ENCODE measurements at regions not wholly inside any gene's neighbourhood (a gene's known extent, or its start where the extent isn't known, plus 50 kb on each side); places are given as distances from the start of the nearest gene placed in this dataset.

DNA sequence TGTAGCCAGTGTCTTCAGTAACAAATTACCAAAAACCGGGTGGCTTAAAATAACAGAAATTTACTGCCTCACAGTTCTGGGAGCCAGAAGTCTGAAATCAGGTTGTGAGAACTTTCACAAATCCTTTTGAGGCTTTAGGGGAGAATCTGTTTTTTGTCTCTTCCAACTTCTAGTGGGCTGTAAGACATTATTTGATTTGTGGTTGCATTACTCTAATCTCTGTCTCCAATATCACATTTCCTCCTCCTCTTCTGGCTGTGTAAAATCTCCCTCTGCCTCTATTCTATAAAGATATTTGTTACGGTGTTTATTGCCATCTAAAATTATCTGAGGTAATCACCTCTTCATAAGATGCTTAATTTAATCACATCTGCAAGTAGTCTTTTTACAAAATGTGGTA is 1039.6 kb upstream of the LRRN3 start (continued):
- TF ChIP-seq SMAD5 (IDR thresholded peaks at IDR 0.05; ENCODE audit: low read depth) (no peak), HDAC2 (IDR thresholded peaks at IDR 0.05) (no peak), HDAC6 (IDR thresholded peaks at IDR 0.05; ENCODE audit: unreplicated experiment) (no peak), MTA2 (IDR thresholded peaks at IDR 0.05; ENCODE audit: low read depth) (no peak), STAT3 (IDR thresholded peaks at IDR 0.05; ENCODE audit: low read depth, low read length) (no peak), USF2 (IDR thresholded peaks at IDR 0.05; ENCODE audit: borderline replicate concordance, low read depth, low read length) (no peak)

GRCh38 chr7:110056331-110056730 is 1034.6 kb upstream of the LRRN3 start:
- CTCF ChIA-PET = no interaction called here
- Histone ChIP-seq H3K9ac (ENCODE audit: control insufficient read depth, insufficient read depth, low read length) (no peak overlapping the region), H3K4me1 (ENCODE audit: control insufficient read depth, insufficient read depth, low read length) (no peaks in the 10 kb centered on the region), H3K79me2 (ENCODE audit: control insufficient read depth, insufficient read depth, low read length) (no peaks in the 10 kb centered on the region), H4K20me1 (ENCODE audit: control insufficient read depth, insufficient read depth) (no peaks in the 10 kb centered on the region), H3K36me3 (ENCODE audit: control insufficient read depth in 2 of 2, insufficient read depth in 2 of 2, low read length in 1 of 2) (no peaks in the 10 kb centered on the region), H2AFZ (ENCODE audit: control insufficient read depth, low read depth, low read length) (no peak overlapping the region), H3K4me3 (no peak overlapping the region), H3K27me3 (replicated peaks in 1 of 2; ENCODE audit: control insufficient read depth in 2 of 2, insufficient read depth in 2 of 2, low read length in 1 of 2) (no peaks in the 10 kb centered on the region), H3K27ac (ENCODE audit: control insufficient read depth, insufficient read depth) (no peak overlapping the region), H3K4me2 (ENCODE audit: control insufficient read depth, insufficient read depth) (no peak overlapping the region), H3K9me3 (replicated peaks; ENCODE audit: control insufficient read depth, insufficient read depth, low read length) (no peaks in the 10 kb centered on the region)
- SMC1A ChIA-PET (ENCODE audit: uncharacterized antibody, unreplicated experiment) = interaction anchor here (0.7 kb wide), 1 partner anchor 1151 kb away, joined by 5 read pairs; no protein-coding TSS in a partner anchor
- no TSS peak for BruUV-seq (replicated peaks)
- DNase-seq (ENCODE audit: low read depth, low spot score) (no peak), ATAC-seq (no peak), FAIRE-seq (no peak)
- intact Hi-C loops (cut with micrococcal nuclease; ENCODE audit: unreplicated experiment) (no loop called here), in situ Hi-C loops (cut with MboI) (no loop called here)
- 48% methylated on average over 3 of the region's 3 CpGs for WGBS (ENCODE audit: insufficient coverage, insufficient replicate concordance, low lambda C conversion rate, missing lambda C conversion rate)
- POLR2A ChIA-PET = no interaction called here
- RAD21 ChIA-PET (ENCODE audit: unreplicated experiment) = no interaction called here
- TF ChIP-seq ZNF24 (IDR thresholded peaks at IDR 0.05) (no peak), NR2F1 (conservative IDR thresholded peaks at IDR 0.05) (no peak), ZNF592 (IDR thresholded peaks at IDR 0.05) (no peak), CHD1 (IDR thresholded peaks at IDR 0.05; ENCODE audit: low read depth, low read length) (no peak), EZH2 (IDR thresholded peaks at IDR 0.05; ENCODE audit: borderline replicate concordance, control insufficient read depth, low read depth, low read length) (no peak), E2F8 (IDR thresholded peaks at IDR 0.05; ENCODE audit: low read depth, partially characterized antibody) (no peak)
- TF ChIP-seq, protein P1, sequence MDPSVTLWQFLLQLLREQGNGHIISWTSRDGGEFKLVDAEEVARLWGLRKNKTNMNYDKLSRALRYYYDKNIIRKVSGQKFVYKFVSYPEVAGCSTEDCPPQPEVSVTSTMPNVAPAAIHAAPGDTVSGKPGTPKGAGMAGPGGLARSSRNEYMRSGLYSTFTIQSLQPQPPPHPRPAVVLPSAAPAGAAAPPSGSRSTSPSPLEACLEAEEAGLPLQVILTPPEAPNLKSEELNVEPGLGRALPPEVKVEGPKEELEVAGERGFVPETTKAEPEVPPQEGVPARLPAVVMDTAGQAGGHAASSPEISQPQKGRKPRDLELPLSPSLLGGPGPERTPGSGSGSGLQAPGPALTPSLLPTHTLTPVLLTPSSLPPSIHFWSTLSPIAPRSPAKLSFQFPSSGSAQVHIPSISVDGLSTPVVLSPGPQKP (IDR thresholded peaks at IDR 0.05; ENCODE audit: low read depth, low read length) = no peak
- TF ChIP-seq, protein P2, sequence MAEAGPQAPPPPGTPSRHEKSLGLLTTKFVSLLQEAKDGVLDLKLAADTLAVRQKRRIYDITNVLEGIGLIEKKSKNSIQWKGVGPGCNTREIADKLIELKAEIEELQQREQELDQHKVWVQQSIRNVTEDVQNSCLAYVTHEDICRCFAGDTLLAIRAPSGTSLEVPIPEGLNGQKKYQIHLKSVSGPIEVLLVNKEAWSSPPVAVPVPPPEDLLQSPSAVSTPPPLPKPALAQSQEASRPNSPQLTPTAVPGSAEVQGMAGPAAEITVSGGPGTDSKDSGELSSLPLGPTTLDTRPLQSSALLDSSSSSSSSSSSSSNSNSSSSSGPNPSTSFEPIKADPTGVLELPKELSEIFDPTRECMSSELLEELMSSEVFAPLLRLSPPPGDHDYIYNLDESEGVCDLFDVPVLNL (IDR thresholded peaks at IDR 0.05; ENCODE audit: low read depth, low read length) = no peak
